Peyer's patch (tissue), 4 donors: ENCODE measurements at regions not wholly inside any gene's neighbourhood (a gene's known extent, or its start where the extent isn't known, plus 50 kb on each side); places are given as distances from the start of the nearest gene placed in this dataset.

Experiments used
- DNase-seq, 3 donors: peaks; one replicate each; pipeline ENCODE4 v3.0.0-alpha.2; 2017 to 2019
- H3K27ac ChIP-seq, 4 donors: fragments of 200-600 bp; sonication (generic); one replicate each; pipeline ENCODE4 v1.5.1; 2016 to 2019
- H3K27me3 ChIP-seq, 2 donors: fragments of 200-600 bp; sonication (generic); one replicate each; pipeline ENCODE4 v1.5.1; 2019
- H3K36me3 ChIP-seq, 3 donors: fragments of 200-600 bp; sonication (generic); one replicate each; pipeline ENCODE4 v1.5.1; 2016 to 2019
- H3K4me1 ChIP-seq, 4 donors: fragments of 200-600 bp; sonication (generic); one replicate each; pipeline ENCODE4 v1.5.1; 2016 to 2019
- H3K4me3 ChIP-seq, 4 donors: fragments of 200-600 bp; sonication (generic); 1 replicate in 3 of 4; 2 replicates in 1 of 4; pipeline ENCODE4 v1.5.1; 2016 to 2019; ENCODE audit warnings: mild to moderate bottlenecking in 1 of 4
- H3K9me3 ChIP-seq, 4 donors: fragments of 200-600 bp; sonication (generic); one replicate each; pipeline ENCODE4 v1.5.1; 2016 to 2019; ENCODE audit warnings: mild to moderate bottlenecking in 1 of 4
- POLR2A ChIP-seq, 2 donors: fragments of 450-650 bp; IDR thresholded peaks; one replicate each; pipeline ENCODE4 v1.5.1; 2017; ENCODE audit warnings: antibody characterized with exemption in 2 of 2, mild to moderate bottlenecking in 2 of 2, moderate library complexity in 2 of 2
- TF ChIP-seq, protein P1 (sequence below), 6 experiments: fragments of 450-650 bp in 4 of 6; fragments of 200-600 bp in 2 of 6; sonication (generic) in 1 of 6; IDR thresholded peaks; one replicate each; pipeline ENCODE4 v1.5.1; 2017 to 2019; ENCODE audit warnings: antibody characterized with exemption in 6 of 6, mild to moderate bottlenecking in 3 of 6, moderate library complexity in 1 of 6

GRCh38 chr14:49506650-49507049, 79.5 kb downstream of the RPS29 start:
- TF ChIP-seq, protein P1, sequence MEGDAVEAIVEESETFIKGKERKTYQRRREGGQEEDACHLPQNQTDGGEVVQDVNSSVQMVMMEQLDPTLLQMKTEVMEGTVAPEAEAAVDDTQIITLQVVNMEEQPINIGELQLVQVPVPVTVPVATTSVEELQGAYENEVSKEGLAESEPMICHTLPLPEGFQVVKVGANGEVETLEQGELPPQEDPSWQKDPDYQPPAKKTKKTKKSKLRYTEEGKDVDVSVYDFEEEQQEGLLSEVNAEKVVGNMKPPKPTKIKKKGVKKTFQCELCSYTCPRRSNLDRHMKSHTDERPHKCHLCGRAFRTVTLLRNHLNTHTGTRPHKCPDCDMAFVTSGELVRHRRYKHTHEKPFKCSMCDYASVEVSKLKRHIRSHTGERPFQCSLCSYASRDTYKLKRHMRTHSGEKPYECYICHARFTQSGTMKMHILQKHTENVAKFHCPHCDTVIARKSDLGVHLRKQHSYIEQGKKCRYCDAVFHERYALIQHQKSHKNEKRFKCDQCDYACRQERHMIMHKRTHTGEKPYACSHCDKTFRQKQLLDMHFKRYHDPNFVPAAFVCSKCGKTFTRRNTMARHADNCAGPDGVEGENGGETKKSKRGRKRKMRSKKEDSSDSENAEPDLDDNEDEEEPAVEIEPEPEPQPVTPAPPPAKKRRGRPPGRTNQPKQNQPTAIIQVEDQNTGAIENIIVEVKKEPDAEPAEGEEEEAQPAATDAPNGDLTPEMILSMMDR (IDR thresholded peaks at IDR 0.05): no peak
- TF ChIP-seq POLR2A (IDR thresholded peaks at IDR 0.05): no peak
- DNase-seq: no peak
- Histone ChIP-seq H3K27me3 (no peaks in the 10 kb centered on the region), H3K4me3 (no peak overlapping the region), H3K27ac (no peak overlapping the region), H3K36me3 (no peaks in the 10 kb centered on the region), H3K9me3 (no peaks in the 10 kb centered on the region), H3K4me1 (no peaks in the 10 kb centered on the region)

DNA sequence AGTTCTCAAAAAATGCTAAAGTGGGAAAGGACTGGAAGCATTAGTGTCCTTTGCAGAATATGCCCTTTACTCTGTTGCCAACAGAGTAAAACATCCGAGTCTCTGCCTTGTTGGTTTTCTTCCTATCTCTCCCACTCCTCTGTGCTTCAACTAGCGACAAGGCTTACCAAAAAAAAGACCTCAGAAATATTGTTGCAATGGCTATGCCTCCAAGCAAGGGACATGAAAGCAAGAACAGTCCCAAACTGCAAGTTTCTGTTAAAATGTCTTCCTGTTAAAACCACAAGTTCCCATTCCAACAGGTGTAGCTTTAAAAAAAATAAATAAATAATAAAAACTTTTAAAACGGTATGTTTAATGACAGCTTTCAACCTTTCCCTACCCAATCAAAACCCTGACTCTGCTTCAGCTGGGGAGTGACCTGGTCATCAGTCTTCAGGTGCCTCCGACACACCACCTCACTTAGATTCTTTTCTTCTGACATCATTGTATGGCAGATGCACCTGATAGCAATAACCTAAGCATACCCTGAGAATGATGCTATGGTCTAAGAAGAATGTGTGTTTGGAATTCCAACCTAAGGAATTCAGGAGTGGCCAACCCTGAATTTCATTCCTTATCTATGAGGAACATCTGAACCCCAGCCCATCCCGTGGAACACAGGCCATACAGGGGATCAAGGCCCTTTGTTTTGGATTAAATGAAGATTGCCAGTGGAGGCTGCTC, 81.0 kb downstream of the RPS29 start:
- DNase-seq: no peak
- no peak overlapping the region for H3K4me3 ChIP-seq
- no peaks in the 10 kb centered on the region for H3K27me3 ChIP-seq
- no peaks in the 10 kb centered on the region for H3K4me1 ChIP-seq
- TF ChIP-seq, protein P1 (IDR thresholded peaks at IDR 0.05): no peak
- no peak for TF ChIP-seq POLR2A (IDR thresholded peaks at IDR 0.05)
- H3K36me3 ChIP-seq: no peaks in the 10 kb centered on the region
- no peaks in the 10 kb centered on the region for H3K9me3 ChIP-seq
- H3K27ac ChIP-seq: no peak overlapping the region

DNA sequence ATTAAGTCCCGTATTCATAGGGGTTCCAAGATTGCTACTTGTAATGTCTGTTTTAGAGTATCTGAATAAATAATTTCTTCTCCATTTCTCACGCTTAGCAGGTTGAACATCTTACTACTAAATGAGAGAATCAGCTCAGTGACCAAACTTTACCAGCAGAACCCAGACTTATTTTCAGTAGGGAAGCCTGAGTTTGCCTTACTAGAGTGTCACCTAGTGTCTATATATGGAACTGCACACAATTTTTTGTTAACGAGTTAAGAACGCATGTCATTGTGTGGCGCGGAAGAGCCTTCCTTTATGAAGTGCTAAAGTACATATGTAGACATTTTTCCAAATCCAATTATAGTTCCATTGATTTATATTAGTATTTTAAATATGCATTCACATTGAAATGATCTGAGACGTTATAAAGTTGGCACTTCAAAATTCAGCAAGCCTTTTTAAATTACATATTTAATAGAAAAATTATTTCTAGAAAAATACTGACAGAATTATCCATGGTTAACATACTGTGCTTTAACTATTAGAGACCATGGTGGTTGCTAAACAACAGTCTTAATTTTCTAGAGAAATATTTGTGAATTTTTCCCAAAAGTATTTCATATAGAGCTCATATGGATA, 88.3 kb downstream of the RPS29 start:
- H3K4me3 ChIP-seq: no peak overlapping the region
- H3K27me3 ChIP-seq: no peaks in the 10 kb centered on the region
- H3K36me3 ChIP-seq: no peaks in the 10 kb centered on the region
- H3K4me1 ChIP-seq: no peaks in the 10 kb centered on the region
- H3K27ac ChIP-seq: no peak overlapping the region
- DNase-seq: no peak
- no peak for TF ChIP-seq POLR2A (IDR thresholded peaks at IDR 0.05)
- TF ChIP-seq, protein P1 (IDR thresholded peaks at IDR 0.05): peak; percentile 48 to 96 (median 87)
- no peaks in the 10 kb centered on the region for H3K9me3 ChIP-seq

DNA sequence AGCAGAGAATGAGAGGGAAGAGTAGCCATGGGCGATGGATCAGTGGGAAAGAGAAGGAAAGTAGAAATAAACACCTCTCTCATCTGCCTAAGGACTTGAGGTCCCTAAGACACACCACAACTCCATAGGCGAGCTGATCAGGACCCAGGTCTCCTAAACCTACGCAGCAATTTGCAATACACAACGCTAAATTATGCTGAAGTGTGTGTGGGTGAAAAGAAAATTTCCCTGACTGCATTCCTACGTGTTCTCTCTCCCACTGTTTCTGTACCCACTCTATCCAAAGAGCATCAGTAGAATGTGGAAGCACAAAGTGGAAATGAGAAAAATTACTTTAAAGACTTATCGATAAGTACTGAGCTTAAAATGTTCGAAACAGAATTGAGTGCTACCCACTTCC, 88.9 kb downstream of the RPS29 start:
- Histone ChIP-seq H3K4me1 (no peaks in the 10 kb centered on the region), H3K9me3 (no peaks in the 10 kb centered on the region), H3K36me3 (no peaks in the 10 kb centered on the region), H3K27ac (no peak overlapping the region), H3K27me3 (no peaks in the 10 kb centered on the region), H3K4me3 (no peak overlapping the region)
- TF ChIP-seq, protein P1 (IDR thresholded peaks at IDR 0.05): no peak
- DNase-seq: no peak

DNA sequence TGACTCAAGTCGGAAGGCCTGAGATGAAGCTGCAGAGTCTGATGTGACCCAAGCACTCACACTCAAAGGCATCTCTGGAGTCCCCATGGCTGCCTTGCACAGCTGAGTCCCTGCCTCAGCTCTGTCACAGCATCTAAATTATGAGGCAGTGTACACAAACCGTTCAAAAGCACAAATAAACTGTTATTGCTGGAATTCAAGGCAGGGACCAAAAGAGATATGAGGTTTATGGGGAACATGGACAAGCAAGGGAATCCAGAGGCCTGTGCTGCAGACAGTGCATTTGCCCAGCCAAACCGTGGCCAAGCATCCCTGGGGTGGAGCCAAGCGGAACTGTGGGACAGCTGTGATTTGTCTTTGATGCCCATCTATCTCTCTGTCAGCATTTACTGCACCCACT, 91.3 kb downstream of the RPS29 start:
- Histone ChIP-seq H3K27me3 (no peaks in the 10 kb centered on the region), H3K36me3 (no peaks in the 10 kb centered on the region), H3K9me3 (no peaks in the 10 kb centered on the region), H3K4me1 (no peaks in the 10 kb centered on the region), H3K4me3 (no peak overlapping the region), H3K27ac (no peak overlapping the region)
- TF ChIP-seq, protein P1 (IDR thresholded peaks at IDR 0.05): no peak
- no peak for TF ChIP-seq POLR2A (IDR thresholded peaks at IDR 0.05)
- DNase-seq: no peak
